NCI-H2171 (cell line): ENCODE measurements at regions not wholly inside any gene's neighbourhood (a gene's known extent, or its start where the extent isn't known, plus 50 kb on each side); places are given as distances from the start of the nearest gene placed in this dataset.
"Not testable (repeated sequence)": the region's sequence is repeated elsewhere in the genome, so short reads cannot be mapped to it uniquely, and the experiment has no call there.

Source experiments
- DNase-seq: peaks from one replicate; lab custom pipeline; 2025; lab: John Stamatoyannopoulos, UW

- DNase-seq = no peak
These were observed 227.5 kb upstream of the MYLIP start for GRCh38 chr6:15901141-15902115.

DNA sequence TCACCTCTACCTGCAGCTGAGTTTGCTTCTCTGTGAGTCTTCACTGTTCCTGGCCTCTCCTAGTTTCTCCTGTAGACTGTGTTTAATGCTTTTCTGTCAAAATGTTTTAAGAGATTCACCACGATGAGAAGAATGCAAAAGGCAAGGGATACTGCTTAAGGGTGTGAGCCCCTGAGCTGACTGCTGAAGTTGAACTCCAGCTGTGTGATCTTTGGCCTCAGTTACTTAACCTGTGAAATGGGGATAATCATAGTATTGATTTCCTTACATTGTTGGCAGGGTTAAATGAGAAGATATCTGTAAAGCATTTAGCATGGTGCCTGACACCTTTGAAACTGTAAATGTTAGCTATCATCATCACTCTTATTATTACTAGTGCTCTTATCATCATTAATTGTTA lies 230.2 kb upstream of the MYLIP start:
- no peak for DNase-seq

DNA sequence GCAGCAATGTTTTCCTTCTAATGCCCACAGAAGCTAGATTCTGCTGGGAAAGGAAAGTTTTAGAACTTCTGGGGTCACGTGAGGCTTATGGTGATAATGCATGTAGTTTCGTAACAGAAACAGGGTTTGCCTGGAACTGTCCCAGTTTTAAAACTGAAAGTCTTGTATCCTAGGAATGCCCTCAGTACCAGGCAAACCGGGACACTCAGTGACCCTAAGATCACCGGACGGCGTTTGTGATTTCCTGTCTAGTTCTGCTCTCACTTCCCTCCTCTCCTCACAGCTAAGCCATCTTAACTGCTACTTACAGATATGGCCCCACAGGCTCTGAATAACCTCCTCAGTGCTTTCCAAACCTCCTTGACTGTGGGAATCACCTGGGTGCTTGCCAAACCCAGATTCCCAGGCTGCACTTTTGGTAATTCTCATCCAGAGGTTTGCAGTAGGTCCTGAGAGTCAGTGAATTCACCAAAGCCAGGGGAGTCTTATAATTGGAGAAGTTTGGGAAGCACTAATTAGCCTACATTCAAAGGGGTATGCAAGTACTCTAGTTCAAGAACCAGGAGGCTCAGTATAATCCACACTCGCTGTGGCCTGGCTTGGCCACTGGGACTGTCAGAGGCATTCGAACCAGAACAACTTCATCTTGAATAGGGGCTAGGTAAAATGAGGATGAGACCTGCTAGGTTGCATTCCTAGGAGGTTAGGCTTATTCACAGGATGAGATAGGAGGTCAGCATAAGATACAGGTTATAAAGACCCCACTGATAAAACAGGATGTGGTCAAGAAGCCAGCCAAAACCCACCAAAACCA lies 231.6 kb upstream of the MYLIP start:
- no peak for DNase-seq

GRCh38 chr6:15894973-15895725 lies 232.3 kb upstream of the DTNBP1 start:
- no peak for DNase-seq

DNA sequence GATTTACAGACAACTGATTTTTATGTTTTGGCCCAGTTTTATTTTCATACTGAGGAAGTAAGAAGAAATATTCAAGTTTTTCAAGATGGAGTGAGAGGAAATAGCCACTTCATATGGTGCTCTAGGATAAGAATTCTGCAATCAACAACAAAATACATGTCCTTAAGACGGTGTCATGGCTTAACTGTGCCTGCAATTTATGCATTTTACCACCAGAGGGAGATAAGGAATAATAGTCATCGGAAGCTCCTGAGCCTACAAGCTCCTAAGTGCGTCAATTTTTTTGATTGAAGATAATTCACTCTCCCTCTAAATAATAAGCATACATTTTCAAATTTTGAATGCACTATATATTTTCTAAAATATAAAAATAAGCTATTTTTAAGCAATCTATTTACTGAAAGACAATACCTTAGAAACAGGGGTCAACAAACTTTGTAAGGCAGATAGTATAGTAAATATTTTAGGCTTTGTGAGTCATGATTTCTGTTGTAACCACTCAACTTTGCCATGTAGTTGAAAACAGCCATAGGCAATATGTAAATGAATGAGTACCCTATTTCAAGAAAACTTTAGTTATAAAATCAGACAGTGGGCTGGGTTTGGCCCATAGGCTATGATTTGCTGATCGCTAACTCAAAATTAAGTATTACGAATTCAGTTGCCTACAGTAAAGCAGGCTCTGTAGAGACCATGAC lies 230.9 kb upstream of the DTNBP1 start:
- DNase-seq = no peak

DNA sequence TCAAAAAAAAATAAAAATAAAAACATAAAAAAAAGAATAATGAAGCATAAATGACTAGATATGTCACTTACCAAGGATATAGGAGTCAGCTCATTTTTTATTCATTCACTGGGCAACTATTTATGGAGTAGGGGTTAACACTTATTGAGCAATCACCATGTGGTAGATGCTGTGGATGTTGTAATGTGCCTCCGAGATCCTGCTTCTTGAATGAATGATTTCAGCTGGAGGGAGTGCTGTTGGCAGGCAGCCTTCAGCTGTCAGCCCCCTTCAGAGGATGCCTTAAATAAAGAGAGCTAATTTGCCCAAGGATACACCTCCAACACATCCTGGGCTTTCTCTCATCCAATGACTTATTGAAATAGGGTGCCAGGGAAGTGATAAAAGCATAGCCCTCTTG lies 229.5 kb upstream of the DTNBP1 start:
- DNase-seq = no peak

GRCh38 chr6:15888798-15889772 lies 226.3 kb upstream of the DTNBP1 start:
- no peak for DNase-seq

DNA sequence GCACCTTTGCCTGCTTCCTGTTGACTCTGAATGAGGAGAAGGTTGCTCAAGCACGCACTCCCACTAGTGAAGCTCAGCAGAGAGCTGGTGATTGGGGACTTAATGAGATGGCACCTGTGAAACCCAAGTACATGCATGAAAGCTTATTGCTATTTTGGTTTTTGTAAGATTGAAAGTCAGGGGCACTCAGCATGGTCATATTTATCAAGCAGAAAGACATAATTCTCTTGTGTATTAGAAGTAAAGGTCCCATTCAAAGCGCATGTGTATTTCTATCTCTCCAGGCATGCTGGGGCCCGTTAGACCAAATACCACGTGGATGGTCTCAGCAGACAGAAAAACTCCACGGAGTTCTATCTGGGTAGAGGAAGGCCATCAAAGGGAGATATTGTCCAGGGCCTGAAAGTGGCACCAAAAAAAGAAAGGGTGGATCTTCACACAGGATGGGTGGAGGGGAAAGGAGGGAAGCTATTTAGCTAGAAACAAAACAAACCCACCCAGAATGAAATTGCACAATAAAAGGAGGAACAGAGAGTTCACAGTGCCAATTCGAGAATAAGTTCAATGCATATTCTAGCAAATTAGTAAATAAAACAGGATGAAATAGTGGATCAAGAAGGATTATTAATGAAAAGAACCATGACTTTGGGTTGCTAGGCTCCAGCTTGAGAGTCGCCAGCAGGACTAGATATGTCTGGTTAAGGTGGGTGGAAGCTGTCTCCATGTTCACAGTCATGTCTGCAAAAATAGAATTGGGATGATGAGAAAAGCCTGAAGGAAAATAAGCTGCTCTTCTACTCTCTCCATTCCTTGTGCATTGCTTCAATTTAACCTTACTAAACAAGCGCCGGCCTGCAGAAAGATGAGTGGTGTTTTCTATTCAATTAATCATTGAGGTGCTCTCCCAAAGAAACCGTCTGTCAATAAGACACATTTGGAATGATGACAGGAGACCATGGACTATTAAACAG lies 224.9 kb upstream of the DTNBP1 start:
- DNase-seq = no peak

- DNase-seq = no peak
These were observed 222.8 kb upstream of the DTNBP1 start for GRCh38 chr6:15885624-15886023.

DNA sequence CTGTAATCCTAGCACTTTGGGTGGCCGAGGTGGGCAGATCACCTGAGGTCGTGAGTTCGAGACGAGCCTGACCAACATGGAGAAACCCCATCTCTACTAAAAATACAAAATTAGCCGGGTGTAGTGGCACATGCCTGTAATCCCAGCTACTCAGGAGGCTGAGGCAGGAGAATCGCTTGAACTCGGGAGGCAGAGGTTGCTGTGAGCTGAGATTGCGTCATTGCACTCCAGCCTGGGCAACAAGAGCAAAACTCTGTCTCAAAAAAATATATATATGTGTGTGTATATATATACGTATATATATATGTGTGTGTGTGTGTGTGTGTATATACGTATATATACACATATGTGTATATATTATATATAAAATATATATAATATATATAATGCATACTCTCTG lies 220.8 kb upstream of the DTNBP1 start:
- not testable (repeated sequence) for DNase-seq

- DNase-seq = no peak
These were observed 220.1 kb upstream of the DTNBP1 start for GRCh38 chr6:15882915-15883314.

- DNase-seq = no peak
These were observed 219.5 kb upstream of the DTNBP1 start for GRCh38 chr6:15882345-15882744.

- DNase-seq = no peak
These were observed 218.3 kb upstream of the DTNBP1 start for GRCh38 chr6:15881150-15881549.

GRCh38 chr6:15880262-15880973 lies 217.6 kb upstream of the DTNBP1 start:
- no peak for DNase-seq

GRCh38 chr6:15879371-15880261 lies 216.8 kb upstream of the DTNBP1 start:
- DNase-seq = peak; percentile 86

DNA sequence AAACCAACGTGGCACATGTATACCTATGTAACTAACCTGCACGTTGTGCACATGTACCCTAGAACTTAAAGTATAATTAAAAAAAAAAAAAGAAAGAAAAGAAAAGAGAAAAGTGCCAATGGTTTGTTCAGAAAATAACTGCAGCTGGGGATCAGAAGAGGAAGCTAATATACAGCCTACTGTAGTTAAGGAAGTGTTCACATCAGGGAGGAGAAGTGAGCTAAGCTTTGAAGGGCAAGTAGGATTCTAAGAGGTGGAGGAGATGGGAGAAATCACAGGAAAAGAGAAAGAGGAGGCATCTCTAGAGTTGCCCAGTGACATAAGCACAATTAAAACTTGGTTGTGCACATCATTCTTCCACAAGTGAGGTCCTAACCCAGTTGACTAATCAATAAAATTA lies 214.4 kb upstream of the DTNBP1 start:
- no peak for DNase-seq

GRCh38 chr6:15876406-15876805 lies 213.6 kb upstream of the DTNBP1 start:
- DNase-seq = no peak

DNA sequence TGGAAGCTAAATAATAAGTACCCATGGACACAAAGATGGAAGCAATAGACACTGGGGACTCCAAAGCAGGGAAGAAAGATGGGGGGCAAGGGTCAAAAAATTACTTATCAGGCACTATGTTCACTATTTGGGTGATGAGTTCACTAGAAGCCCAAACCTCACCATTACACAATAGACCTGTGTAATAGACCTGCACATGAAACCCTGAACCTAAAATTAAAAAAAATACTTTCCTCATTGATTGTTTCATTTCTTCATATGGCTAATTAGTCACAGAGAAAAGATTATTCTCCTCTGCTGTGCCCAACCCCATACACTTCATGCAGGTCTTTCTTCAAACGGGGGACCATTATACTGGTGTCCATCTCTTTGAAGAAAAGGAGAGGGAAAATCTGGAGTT lies 213.0 kb upstream of the DTNBP1 start:
- DNase-seq = no peak
